ENCODE measurements at regions not wholly inside any gene's neighbourhood (a gene's known extent, or its start where the extent isn't known, plus 50 kb on each side); places are given as distances from the start of the nearest gene placed in this dataset.

- H3K9me3 Mint-ChIP-seq = peaks cover 39% of the 10 kb centered on the region
- H3K36me3 Mint-ChIP-seq (ENCODE audit: low read depth) = no peaks in the 10 kb centered on the region
- no peak overlapping the region for H3K4me3 Mint-ChIP-seq
- H3K27me3 Mint-ChIP-seq = no peaks in the 10 kb centered on the region
- no peak overlapping the region for H3K27ac Mint-ChIP-seq
- H3K4me1 Mint-ChIP-seq (ENCODE audit: low read depth) = no peaks in the 10 kb centered on the region
- intact Hi-C loops (cut with micrococcal nuclease) = no loop called here
Observed at GRCh38 chr4:119721878-119722277, 93.3 kb upstream of the PDE5A start.

DNA sequence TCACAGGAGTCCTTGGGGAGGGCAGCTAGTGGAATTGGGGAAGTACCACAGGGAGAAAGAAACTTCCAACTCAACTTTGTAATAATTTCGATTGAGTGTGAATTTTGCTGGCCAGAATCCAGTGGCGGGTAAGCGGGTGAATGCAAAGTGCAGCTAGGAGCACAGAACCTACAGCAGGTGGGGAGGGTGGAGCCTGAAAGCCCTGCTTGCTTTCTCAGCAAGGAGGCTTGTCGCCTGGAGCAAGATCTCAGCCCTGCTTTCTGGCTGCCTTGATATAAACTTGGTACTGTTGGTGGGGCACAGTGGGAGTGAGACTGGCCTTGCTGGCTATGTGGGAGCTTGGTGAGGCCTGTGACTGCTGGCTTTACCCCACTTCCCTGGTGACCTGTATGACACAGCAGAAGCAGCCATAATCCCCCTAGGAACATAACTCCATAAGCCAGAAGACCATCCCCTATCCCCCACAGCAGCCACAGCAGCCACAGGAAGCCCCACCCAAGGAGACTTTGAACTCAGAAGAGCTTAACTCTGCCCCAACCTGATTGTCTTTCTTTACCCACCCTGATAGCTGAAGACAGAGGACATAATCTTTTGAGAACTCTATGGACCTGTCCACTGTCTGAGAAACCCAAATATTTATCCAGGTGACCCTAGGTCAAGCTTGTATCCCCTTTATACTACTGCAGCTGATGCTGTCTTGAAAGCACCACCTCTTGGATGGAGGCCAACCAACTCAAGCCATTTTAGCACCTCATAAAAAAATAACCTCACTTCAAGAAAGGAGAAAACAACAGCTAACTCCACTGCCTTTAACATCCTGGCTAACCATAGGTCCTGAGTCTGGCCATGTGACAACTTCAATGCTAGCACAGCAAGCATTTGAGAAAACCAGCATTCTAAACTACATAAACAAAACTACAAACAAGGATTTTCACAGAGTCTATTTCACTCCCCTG lies 87.2 kb upstream of the PDE5A start:
- intact Hi-C loops (cut with micrococcal nuclease) = no loop called here
- H3K4me3 Mint-ChIP-seq = no peak overlapping the region
- H3K4me1 Mint-ChIP-seq (ENCODE audit: low read depth) = no peaks in the 10 kb centered on the region
- H3K36me3 Mint-ChIP-seq (ENCODE audit: low read depth) = no peaks in the 10 kb centered on the region
- H3K27ac Mint-ChIP-seq = no peak overlapping the region
- no peaks in the 10 kb centered on the region for H3K27me3 Mint-ChIP-seq
- H3K9me3 Mint-ChIP-seq = peaks cover 95% of the 10 kb centered on the region

- H3K36me3 Mint-ChIP-seq (ENCODE audit: low read depth) = no peaks in the 10 kb centered on the region
- intact Hi-C loops (cut with micrococcal nuclease) = no loop called here
- H3K27me3 Mint-ChIP-seq = no peaks in the 10 kb centered on the region
- no peak overlapping the region for H3K4me3 Mint-ChIP-seq
- H3K27ac Mint-ChIP-seq = no peak overlapping the region
- peaks cover 32% of the 10 kb centered on the region for H3K9me3 Mint-ChIP-seq
- no peaks in the 10 kb centered on the region for H3K4me1 Mint-ChIP-seq (ENCODE audit: low read depth)
Observed at GRCh38 chr4:119709418-119709817, 80.8 kb upstream of the PDE5A start.

GRCh38 chr4:119707336-119707735 lies 78.7 kb upstream of the PDE5A start:
- no peaks in the 10 kb centered on the region for H3K36me3 Mint-ChIP-seq (ENCODE audit: low read depth)
- no peaks in the 10 kb centered on the region for H3K4me1 Mint-ChIP-seq (ENCODE audit: low read depth)
- H3K4me3 Mint-ChIP-seq = no peak overlapping the region
- peaks cover 13% of the 10 kb centered on the region for H3K9me3 Mint-ChIP-seq
- H3K27me3 Mint-ChIP-seq = peaks cover 1% of the 10 kb centered on the region
- intact Hi-C loops (cut with micrococcal nuclease) = no loop called here
- H3K27ac Mint-ChIP-seq = no peak overlapping the region

DNA sequence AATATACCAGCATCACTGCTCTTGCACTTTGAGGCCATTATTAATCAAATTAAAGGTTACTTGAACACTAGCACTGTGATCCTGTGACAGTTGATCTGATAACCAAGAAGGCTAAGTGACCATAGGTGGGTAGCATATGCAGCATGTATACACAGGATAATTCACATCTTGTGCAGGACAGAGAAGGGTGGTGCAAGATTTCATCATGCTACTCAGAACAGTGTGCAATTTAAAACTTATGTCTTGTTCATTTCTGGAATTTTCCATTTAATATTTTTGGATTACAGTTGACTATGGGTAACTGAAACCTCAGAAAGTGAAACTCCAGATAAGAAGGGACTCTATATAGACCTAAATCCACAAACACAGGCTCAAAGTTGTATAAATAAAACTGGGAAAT lies 78.2 kb upstream of the PDE5A start:
- H3K4me3 Mint-ChIP-seq = no peak overlapping the region
- H3K4me1 Mint-ChIP-seq (ENCODE audit: low read depth) = no peaks in the 10 kb centered on the region
- peaks cover 8% of the 10 kb centered on the region for H3K9me3 Mint-ChIP-seq

GRCh38 chr4:119697887-119698393 lies 69.3 kb upstream of the PDE5A start:
- Mint-ChIP-seq H3K27ac (no peak overlapping the region), H3K4me1 (ENCODE audit: low read depth) (no peaks in the 10 kb centered on the region), H3K36me3 (ENCODE audit: low read depth) (no peaks in the 10 kb centered on the region), H3K9me3 (no peaks in the 10 kb centered on the region), H3K4me3 (no peak overlapping the region), H3K27me3 (no peaks in the 10 kb centered on the region)
- intact Hi-C loops (cut with micrococcal nuclease) = no loop called here

More for the DNA sequence above, 78.2 kb upstream of the PDE5A start:
- Mint-ChIP-seq H3K27me3 (peaks cover 1% of the 10 kb centered on the region), H3K27ac (no peak overlapping the region), H3K36me3 (ENCODE audit: low read depth) (no peaks in the 10 kb centered on the region)
- intact Hi-C loops (cut with micrococcal nuclease) = no loop called here

- no peaks in the 10 kb centered on the region for H3K4me1 Mint-ChIP-seq (ENCODE audit: low read depth)
- no peaks in the 10 kb centered on the region for H3K9me3 Mint-ChIP-seq
- no peak overlapping the region for H3K27ac Mint-ChIP-seq
- intact Hi-C loops (cut with micrococcal nuclease) = no loop called here
- H3K27me3 Mint-ChIP-seq = no peaks in the 10 kb centered on the region
- no peaks in the 10 kb centered on the region for H3K36me3 Mint-ChIP-seq (ENCODE audit: low read depth)
- H3K4me3 Mint-ChIP-seq = no peak overlapping the region
Observed at GRCh38 chr4:119696963-119697362, 68.4 kb upstream of the PDE5A start.

DNA sequence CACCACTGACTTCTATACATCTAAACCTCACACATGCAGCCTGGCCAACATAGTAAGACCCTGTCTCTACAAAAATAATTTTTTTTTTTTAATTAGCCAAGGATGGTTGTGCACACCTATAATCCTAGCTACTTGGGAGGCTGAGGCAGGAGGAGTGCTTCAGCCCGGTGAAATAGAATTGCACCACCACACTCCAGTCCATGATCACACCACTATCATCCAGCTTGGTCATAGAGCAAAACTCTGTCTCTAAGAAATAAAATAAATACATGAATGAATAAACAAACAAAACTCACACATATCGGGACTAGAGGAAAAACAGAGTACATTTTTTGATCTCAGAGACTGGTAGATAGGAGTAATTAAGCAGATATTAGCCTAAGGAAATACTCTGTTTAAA lies 66.6 kb upstream of the PDE5A start:
- no peaks in the 10 kb centered on the region for H3K36me3 Mint-ChIP-seq (ENCODE audit: low read depth)
- H3K9me3 Mint-ChIP-seq = no peaks in the 10 kb centered on the region
- intact Hi-C loops (cut with micrococcal nuclease) = no loop called here
- no peaks in the 10 kb centered on the region for H3K4me1 Mint-ChIP-seq (ENCODE audit: low read depth)
- H3K4me3 Mint-ChIP-seq = no peak overlapping the region
- no peaks in the 10 kb centered on the region for H3K27me3 Mint-ChIP-seq
- H3K27ac Mint-ChIP-seq = no peak overlapping the region

DNA sequence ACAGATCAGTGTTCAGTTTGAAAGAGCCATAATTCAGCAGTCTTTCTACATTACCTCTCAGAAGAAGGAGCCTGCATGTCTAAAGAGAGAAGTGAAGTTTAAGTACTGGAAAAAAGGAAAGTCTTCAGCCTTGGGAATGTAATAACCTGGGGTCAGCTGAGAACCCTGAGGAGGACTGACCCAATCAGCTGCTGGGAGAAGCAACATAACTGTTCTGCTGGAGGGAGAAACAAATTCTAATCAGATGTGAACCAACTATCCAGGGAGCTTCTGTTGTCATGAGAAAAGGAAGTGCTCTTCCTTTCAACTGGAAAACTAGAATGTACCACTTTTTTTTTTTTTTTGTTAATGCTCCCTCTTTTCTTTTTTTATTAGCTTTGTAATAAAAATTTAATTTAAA lies 64.5 kb upstream of the PDE5A start:
- H3K4me1 Mint-ChIP-seq (ENCODE audit: low read depth) = no peaks in the 10 kb centered on the region
- no peak overlapping the region for H3K27ac Mint-ChIP-seq
- no peaks in the 10 kb centered on the region for H3K36me3 Mint-ChIP-seq (ENCODE audit: low read depth)
- no peaks in the 10 kb centered on the region for H3K27me3 Mint-ChIP-seq
- no peaks in the 10 kb centered on the region for H3K9me3 Mint-ChIP-seq
- intact Hi-C loops (cut with micrococcal nuclease) = no loop called here
- H3K4me3 Mint-ChIP-seq = no peak overlapping the region

GRCh38 chr4:119692001-119692400 lies 63.4 kb upstream of the PDE5A start:
- H3K27ac Mint-ChIP-seq = no peak overlapping the region
- no peaks in the 10 kb centered on the region for H3K27me3 Mint-ChIP-seq
- H3K4me1 Mint-ChIP-seq (ENCODE audit: low read depth) = no peaks in the 10 kb centered on the region
- no peaks in the 10 kb centered on the region for H3K9me3 Mint-ChIP-seq
- no peaks in the 10 kb centered on the region for H3K36me3 Mint-ChIP-seq (ENCODE audit: low read depth)
- H3K4me3 Mint-ChIP-seq = no peak overlapping the region
- intact Hi-C loops (cut with micrococcal nuclease) = no loop called here

- H3K9me3 Mint-ChIP-seq = no peaks in the 10 kb centered on the region
- intact Hi-C loops (cut with micrococcal nuclease) = no loop called here
- no peak overlapping the region for H3K27ac Mint-ChIP-seq
- H3K36me3 Mint-ChIP-seq (ENCODE audit: low read depth) = no peaks in the 10 kb centered on the region
- no peaks in the 10 kb centered on the region for H3K27me3 Mint-ChIP-seq
- no peak overlapping the region for H3K4me3 Mint-ChIP-seq
- H3K4me1 Mint-ChIP-seq (ENCODE audit: low read depth) = no peaks in the 10 kb centered on the region
Observed at GRCh38 chr4:119690871-119691270, 62.3 kb upstream of the PDE5A start.

DNA sequence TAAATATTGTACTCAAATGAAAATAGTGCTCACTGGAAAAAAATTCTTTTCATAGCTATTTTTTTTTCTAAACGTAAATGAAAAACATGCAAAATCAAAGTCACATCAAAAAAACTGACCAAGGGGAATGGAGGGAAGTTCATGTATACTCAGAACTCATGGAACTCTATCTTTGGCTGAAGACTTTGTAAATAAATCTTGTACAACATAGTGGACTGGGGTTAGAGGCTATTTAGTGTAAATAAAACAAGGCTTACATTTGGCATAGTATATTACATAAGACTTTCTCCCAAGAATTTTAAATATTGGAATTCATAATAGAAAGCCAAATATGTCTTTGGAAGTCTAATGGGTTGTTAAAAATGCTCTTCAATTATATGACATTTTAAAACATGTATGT lies 59.8 kb upstream of the PDE5A start:
- no peaks in the 10 kb centered on the region for H3K36me3 Mint-ChIP-seq (ENCODE audit: low read depth)
- H3K27me3 Mint-ChIP-seq = no peaks in the 10 kb centered on the region
- no peak overlapping the region for H3K27ac Mint-ChIP-seq
- intact Hi-C loops (cut with micrococcal nuclease) = no loop called here
- no peak overlapping the region for H3K4me3 Mint-ChIP-seq
- no peaks in the 10 kb centered on the region for H3K9me3 Mint-ChIP-seq
- H3K4me1 Mint-ChIP-seq (ENCODE audit: low read depth) = no peaks in the 10 kb centered on the region

GRCh38 chr4:119684463-119684862 lies 55.9 kb upstream of the PDE5A start:
- H3K4me1 Mint-ChIP-seq (ENCODE audit: low read depth) = no peaks in the 10 kb centered on the region
- no peaks in the 10 kb centered on the region for H3K36me3 Mint-ChIP-seq (ENCODE audit: low read depth)
- no peak overlapping the region for H3K27ac Mint-ChIP-seq
- no peaks in the 10 kb centered on the region for H3K9me3 Mint-ChIP-seq
- intact Hi-C loops (cut with micrococcal nuclease) = no loop called here
- no peaks in the 10 kb centered on the region for H3K27me3 Mint-ChIP-seq
- H3K4me3 Mint-ChIP-seq = no peak overlapping the region

DNA sequence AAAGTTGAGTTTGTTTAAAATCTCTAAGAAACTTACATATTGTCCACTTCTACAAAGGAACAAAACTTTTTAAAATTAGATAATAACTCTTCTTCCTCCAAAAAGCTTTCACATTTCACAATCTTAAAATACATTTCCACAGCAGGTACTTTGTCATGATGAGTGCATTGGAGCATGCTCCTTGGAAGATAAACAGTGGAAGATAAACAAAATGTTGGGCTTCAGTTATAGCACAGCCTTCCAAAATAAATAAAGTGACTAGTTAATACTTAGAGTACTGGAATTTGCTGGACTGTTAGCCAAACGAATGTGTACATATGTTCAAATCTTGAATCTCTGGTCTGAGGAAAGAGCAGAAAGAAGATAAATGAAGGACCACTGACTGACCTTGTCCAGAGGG lies 54.9 kb upstream of the PDE5A start:
- H3K27ac Mint-ChIP-seq = no peak overlapping the region
- intact Hi-C loops (cut with micrococcal nuclease) = no loop called here
- H3K4me1 Mint-ChIP-seq (ENCODE audit: low read depth) = no peaks in the 10 kb centered on the region
- H3K36me3 Mint-ChIP-seq (ENCODE audit: low read depth) = no peaks in the 10 kb centered on the region
- H3K9me3 Mint-ChIP-seq = no peaks in the 10 kb centered on the region
- H3K27me3 Mint-ChIP-seq = no peaks in the 10 kb centered on the region
- H3K4me3 Mint-ChIP-seq = no peak overlapping the region

- no peaks in the 10 kb centered on the region for H3K27me3 Mint-ChIP-seq
- H3K27ac Mint-ChIP-seq = no peak overlapping the region
- no peaks in the 10 kb centered on the region for H3K9me3 Mint-ChIP-seq
- intact Hi-C loops (cut with micrococcal nuclease) = no loop called here
- H3K36me3 Mint-ChIP-seq (ENCODE audit: low read depth) = no peaks in the 10 kb centered on the region
- H3K4me1 Mint-ChIP-seq (ENCODE audit: low read depth) = no peaks in the 10 kb centered on the region
- no peak overlapping the region for H3K4me3 Mint-ChIP-seq
Observed at GRCh38 chr4:119682099-119682498, 53.5 kb upstream of the PDE5A start.

Data from dendritic cell treated with granulocyte-macrophage colony-stimulating factor and Interleukin-4, amounts not matched to agents 40 ng/mL and 50 ng/mL, for 4 days (primary cell).